ENCODE measurements at regions not wholly inside any gene's neighbourhood (a gene's known extent, or its start where the extent isn't known, plus 50 kb on each side); places are given as distances from the start of the nearest gene placed in this dataset.

DNA sequence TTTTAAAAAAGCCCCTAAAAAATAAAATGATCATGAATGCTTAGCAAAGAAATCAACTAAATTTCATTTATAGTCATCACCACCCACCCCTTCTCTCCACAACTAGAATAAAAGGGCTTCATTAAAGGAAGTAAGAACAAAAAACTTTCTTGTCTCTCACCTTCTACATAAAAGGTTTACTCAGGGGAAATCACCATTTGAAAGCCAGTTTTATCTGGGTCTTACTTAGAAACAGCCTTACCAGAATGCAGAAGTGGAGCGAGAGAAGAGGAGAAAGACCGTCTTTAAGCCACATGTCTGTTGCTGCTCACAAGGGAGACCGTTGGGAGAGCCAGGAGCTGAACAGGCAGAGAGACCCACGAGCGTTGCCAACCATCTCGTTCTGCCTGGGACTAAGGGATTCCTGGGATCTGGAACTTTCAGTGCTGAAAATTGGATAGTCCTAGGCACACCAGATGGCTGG lies 350.1 kb upstream of the PROK2 start:
- Histone ChIP-seq H3K4ac (ENCODE audit: low read depth, low read length) (no peak overlapping the region), H3K79me1 (ENCODE audit: insufficient read depth, low read depth, low read length, poor library complexity, severe bottlenecking) (no peaks in the 10 kb centered on the region), H2BK15ac (ENCODE audit: low read depth, low read length) (no peak overlapping the region), H3T11ph (ENCODE audit: low read length) (no peak overlapping the region), H4K5ac (ENCODE audit: insufficient read length, low read depth, low read length) (no peak overlapping the region), H3K23ac (ENCODE audit: insufficient read length, low read depth, low read length) (no peak overlapping the region), H3K56ac (ENCODE audit: insufficient read length, low read depth, low read length) (no peak overlapping the region), H3K18ac (ENCODE audit: insufficient read length, low read depth, low read length) (no peak overlapping the region), H3K4me1 (ENCODE audit: insufficient read depth, low read length) (peaks cover 5% of the 10 kb centered on the region; the same call in 1 of the 2 replicates), H3K9ac (ENCODE audit: extremely low read depth, insufficient read length, low read length) (no peak overlapping the region), H2BK5ac (ENCODE audit: insufficient read length, low read length) (no peak overlapping the region), H3K79me2 (ENCODE audit: insufficient read depth, low read length) (no peaks in the 10 kb centered on the region), H4K20me1 (ENCODE audit: control insufficient read depth, insufficient read depth, insufficient read length) (no peaks in the 10 kb centered on the region), H3K14ac (ENCODE audit: insufficient read depth, low read length) (no peak overlapping the region; the same call in 1 of the 2 replicates), H2AK5ac (ENCODE audit: insufficient read length, low read length) (no peak overlapping the region), H3K4me2 (ENCODE audit: insufficient read depth, insufficient read length, low read length) (no peak overlapping the region), H3K27me3 (ENCODE audit: insufficient read depth, low read length) (no peaks in the 10 kb centered on the region), H2BK20ac (ENCODE audit: low read depth, low read length, poor library complexity, severe bottlenecking) (no peak overlapping the region), H3K27ac (ENCODE audit: insufficient read length, low read depth, low read length) (no peak overlapping the region), H2AFZ (ENCODE audit: low read length) (no peak overlapping the region), H3K23me2 (ENCODE audit: insufficient read length, low read depth, low read length, poor library complexity, severe bottlenecking) (no peaks in the 10 kb centered on the region), H4K91ac (ENCODE audit: insufficient read length, low read depth, low read length) (no peak overlapping the region), H2BK120ac (ENCODE audit: low read depth, low read length, poor library complexity, severe bottlenecking) (no peak overlapping the region), H2BK12ac (ENCODE audit: insufficient read length, low read depth, low read length) (no peak overlapping the region), H4K8ac (replicated peaks; ENCODE audit: insufficient read length, low read depth, low read length) (no peak overlapping the region), H3K9me3 (ENCODE audit: control insufficient read depth, low read depth, low read length) (no peaks in the 10 kb centered on the region)
- no peaks in the 10 kb centered on the region; a peak in 1 of 7 replicates for H3K36me3 Mint-ChIP-seq (ENCODE audit: insufficient read depth in 1 of 3, low read depth in 3 of 3)
- H3K27me3 Mint-ChIP-seq (ENCODE audit: low read depth): peaks cover 18% of the 10 kb centered on the region
- DNase-seq: no peak
- peaks cover 13 to 18% of the 10 kb centered on the region in 2 experiments for H3K4me1 Mint-ChIP-seq
- H3K4me3 Mint-ChIP-seq: no peak overlapping the region
- H3K9me3 Mint-ChIP-seq: no peaks in the 10 kb centered on the region; a peak in 2 of 5 replicates
- TF ChIP-seq, protein P1, sequence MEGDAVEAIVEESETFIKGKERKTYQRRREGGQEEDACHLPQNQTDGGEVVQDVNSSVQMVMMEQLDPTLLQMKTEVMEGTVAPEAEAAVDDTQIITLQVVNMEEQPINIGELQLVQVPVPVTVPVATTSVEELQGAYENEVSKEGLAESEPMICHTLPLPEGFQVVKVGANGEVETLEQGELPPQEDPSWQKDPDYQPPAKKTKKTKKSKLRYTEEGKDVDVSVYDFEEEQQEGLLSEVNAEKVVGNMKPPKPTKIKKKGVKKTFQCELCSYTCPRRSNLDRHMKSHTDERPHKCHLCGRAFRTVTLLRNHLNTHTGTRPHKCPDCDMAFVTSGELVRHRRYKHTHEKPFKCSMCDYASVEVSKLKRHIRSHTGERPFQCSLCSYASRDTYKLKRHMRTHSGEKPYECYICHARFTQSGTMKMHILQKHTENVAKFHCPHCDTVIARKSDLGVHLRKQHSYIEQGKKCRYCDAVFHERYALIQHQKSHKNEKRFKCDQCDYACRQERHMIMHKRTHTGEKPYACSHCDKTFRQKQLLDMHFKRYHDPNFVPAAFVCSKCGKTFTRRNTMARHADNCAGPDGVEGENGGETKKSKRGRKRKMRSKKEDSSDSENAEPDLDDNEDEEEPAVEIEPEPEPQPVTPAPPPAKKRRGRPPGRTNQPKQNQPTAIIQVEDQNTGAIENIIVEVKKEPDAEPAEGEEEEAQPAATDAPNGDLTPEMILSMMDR (conservative IDR thresholded peaks at IDR 0.05): no peak
- no peak overlapping the region for H3K27ac Mint-ChIP-seq
- WGBS (ENCODE audit: extremely low coverage, insufficient read length, low lambda C conversion rate): no CpG with 5 or more reads among the region's 6 CpGs

Measured in H9 (cell line).